ENCODE measurements at regions not wholly inside any gene's neighbourhood (a gene's known extent, or its start where the extent isn't known, plus 50 kb on each side); places are given as distances from the start of the nearest gene placed in this dataset.

DNA sequence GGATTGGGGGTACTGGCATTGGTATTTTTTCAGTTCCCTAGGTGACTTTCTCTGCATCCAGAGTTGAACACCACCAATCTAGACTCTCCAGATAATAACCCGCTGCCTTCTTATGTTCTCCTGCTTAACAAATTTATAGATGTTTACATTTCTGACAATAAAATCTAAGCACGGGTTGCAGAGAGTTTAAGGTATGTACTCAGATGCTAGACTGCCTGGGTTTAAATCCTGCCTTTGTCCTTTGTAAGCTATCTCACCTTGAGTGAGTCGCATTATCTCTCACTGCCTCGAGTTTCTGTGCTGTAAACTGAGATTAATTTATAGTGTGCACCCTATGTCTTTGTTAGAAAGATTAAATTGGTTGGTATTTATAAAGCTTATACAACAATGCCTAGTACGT lies 131.4 kb upstream of the ARGLU1 start:
- no peaks in the 10 kb centered on the region for H3K4me1 ChIP-seq
- DNase-seq = no peak
- WGBS, 5 donors = 27 to 57% (median 39%) methylated on average over 5 of the region's 5 CpGs
- no peaks in the 10 kb centered on the region for H3K36me3 ChIP-seq
- no peaks in the 10 kb centered on the region for H3K9me3 ChIP-seq
- H3K27ac ChIP-seq = no peak overlapping the region
- TF ChIP-seq EP300 (IDR thresholded peaks at IDR 0.05) (no peak), POLR2AphosphoS5 (IDR thresholded peaks at IDR 0.05) (no peak), POLR2A (IDR thresholded peaks at IDR 0.05) (no peak)
- TF ChIP-seq, protein P1, sequence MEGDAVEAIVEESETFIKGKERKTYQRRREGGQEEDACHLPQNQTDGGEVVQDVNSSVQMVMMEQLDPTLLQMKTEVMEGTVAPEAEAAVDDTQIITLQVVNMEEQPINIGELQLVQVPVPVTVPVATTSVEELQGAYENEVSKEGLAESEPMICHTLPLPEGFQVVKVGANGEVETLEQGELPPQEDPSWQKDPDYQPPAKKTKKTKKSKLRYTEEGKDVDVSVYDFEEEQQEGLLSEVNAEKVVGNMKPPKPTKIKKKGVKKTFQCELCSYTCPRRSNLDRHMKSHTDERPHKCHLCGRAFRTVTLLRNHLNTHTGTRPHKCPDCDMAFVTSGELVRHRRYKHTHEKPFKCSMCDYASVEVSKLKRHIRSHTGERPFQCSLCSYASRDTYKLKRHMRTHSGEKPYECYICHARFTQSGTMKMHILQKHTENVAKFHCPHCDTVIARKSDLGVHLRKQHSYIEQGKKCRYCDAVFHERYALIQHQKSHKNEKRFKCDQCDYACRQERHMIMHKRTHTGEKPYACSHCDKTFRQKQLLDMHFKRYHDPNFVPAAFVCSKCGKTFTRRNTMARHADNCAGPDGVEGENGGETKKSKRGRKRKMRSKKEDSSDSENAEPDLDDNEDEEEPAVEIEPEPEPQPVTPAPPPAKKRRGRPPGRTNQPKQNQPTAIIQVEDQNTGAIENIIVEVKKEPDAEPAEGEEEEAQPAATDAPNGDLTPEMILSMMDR (IDR thresholded peaks at IDR 0.05) = no peak
- H3K27me3 ChIP-seq = no peaks in the 10 kb centered on the region
- intact Hi-C loops (cut with DNase I; ENCODE audit: low total_unique reads) = no loop called here
- no peak overlapping the region for H3K4me3 ChIP-seq

DNA sequence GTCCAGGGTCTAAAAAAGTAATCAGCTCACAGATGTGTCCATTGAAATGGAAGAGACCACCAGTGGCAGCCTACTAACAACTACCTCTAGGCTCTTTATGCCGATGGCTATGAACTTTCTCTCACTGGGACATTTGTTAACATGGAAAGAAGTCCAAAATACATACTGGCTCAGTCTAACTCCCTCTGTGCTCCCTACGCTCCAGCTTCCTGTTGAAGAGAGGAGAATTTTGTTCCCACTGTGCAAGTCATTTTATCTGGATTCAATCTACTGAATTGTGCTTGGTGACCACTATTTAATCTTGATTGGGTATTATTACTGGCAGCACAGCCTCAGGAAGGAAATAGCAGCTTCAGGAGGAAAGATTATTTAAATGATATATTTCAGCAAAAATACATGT lies 128.8 kb upstream of the ARGLU1 start:
- H3K27ac ChIP-seq = no peak overlapping the region

DNA sequence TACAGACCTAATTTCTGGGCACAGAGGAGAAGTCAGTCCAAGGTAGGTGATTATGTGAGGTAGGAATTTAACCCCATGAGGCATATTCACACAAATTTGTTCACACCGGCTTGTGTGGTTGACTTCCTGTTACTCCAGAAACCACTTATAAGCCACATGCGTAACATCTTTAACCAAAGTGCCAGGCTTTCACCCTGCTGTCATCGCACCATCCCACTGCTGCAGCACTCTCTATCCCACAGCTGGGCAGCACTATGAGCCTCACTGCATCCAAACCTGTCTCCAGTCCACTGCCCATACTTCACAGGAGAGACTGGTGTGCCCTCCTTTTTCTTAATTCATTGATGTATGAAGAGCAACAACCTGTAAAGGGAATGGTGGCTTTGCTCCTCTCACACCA lies 128.2 kb upstream of the ARGLU1 start:
- Histone ChIP-seq H3K4me1 (peaks cover 0 to 5% (median 0%) of the 10 kb centered on the region in 4 donors), H3K27me3 (no peaks in the 10 kb centered on the region), H3K27ac (no peak overlapping the region), H3K9me3 (no peaks in the 10 kb centered on the region), H3K4me3 (no peak overlapping the region), H3K36me3 (no peaks in the 10 kb centered on the region)
- no peak for DNase-seq
- intact Hi-C loops (cut with DNase I; ENCODE audit: low total_unique reads) = no loop called here
- 82 to 98% (median 91%) methylated on average over 3 of the region's 3 CpGs for WGBS, 5 donors
- TF ChIP-seq EP300 (IDR thresholded peaks at IDR 0.05) (no peak), POLR2AphosphoS5 (IDR thresholded peaks at IDR 0.05) (no peak), POLR2A (IDR thresholded peaks at IDR 0.05) (no peak)
- TF ChIP-seq, protein P1 (IDR thresholded peaks at IDR 0.05) = no peak

More for the DNA sequence above, 128.8 kb upstream of the ARGLU1 start:
- H3K36me3 ChIP-seq = no peaks in the 10 kb centered on the region
- no peak overlapping the region for H3K4me3 ChIP-seq
- TF ChIP-seq POLR2AphosphoS5 (IDR thresholded peaks at IDR 0.05) (no peak), EP300 (IDR thresholded peaks at IDR 0.05) (no peak), POLR2A (IDR thresholded peaks at IDR 0.05) (no peak)
- TF ChIP-seq, protein P1 (IDR thresholded peaks at IDR 0.05) = no peak
- WGBS, 5 donors = 79 to 95% (median 85%) methylated on average over 2 of the region's 2 CpGs
- intact Hi-C loops (cut with DNase I; ENCODE audit: low total_unique reads) = no loop called here
- no peak for DNase-seq
- no peaks in the 10 kb centered on the region for H3K27me3 ChIP-seq
- H3K4me1 ChIP-seq = peaks cover 0 to 5% (median 0%) of the 10 kb centered on the region in 4 donors
- H3K9me3 ChIP-seq = no peaks in the 10 kb centered on the region

DNA sequence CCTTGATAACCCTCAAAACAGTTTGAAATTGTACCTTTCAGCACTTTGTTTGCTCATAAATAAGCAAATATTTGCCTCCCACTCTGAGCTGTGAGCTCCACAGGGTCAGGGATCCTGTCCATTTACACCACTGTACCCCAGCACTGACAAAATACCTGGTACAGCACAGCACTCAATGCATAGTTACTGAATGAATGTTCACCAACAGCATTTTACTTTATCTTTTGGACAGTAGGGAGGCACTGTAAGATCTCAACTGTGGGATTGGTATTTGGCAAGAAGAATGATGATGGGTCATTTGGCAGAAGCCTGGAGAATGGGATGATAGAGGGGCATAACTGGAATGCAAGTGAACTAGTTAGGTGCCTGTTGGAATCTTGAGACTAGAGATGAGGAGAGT lies 127.2 kb upstream of the ARGLU1 start:
- intact Hi-C loops (cut with DNase I; ENCODE audit: low total_unique reads) = no loop called here
- DNase-seq = no peak

More for the DNA sequence above, 127.2 kb upstream of the ARGLU1 start:
- Histone ChIP-seq H3K9me3 (no peaks in the 10 kb centered on the region), H3K27ac (no peak overlapping the region), H3K27me3 (no peaks in the 10 kb centered on the region), H3K36me3 (no peaks in the 10 kb centered on the region), H3K4me1 (peaks cover 0 to 5% (median 0%) of the 10 kb centered on the region in 4 donors), H3K4me3 (no peak overlapping the region)
- TF ChIP-seq EP300 (IDR thresholded peaks at IDR 0.05) (no peak), POLR2AphosphoS5 (IDR thresholded peaks at IDR 0.05) (no peak), POLR2A (IDR thresholded peaks at IDR 0.05) (no peak)
- TF ChIP-seq, protein P1 (IDR thresholded peaks at IDR 0.05) = no peak
